ENCODE measurements at regions not wholly inside any gene's neighbourhood (a gene's known extent, or its start where the extent isn't known, plus 50 kb on each side); places are given as distances from the start of the nearest gene placed in this dataset.

DNA sequence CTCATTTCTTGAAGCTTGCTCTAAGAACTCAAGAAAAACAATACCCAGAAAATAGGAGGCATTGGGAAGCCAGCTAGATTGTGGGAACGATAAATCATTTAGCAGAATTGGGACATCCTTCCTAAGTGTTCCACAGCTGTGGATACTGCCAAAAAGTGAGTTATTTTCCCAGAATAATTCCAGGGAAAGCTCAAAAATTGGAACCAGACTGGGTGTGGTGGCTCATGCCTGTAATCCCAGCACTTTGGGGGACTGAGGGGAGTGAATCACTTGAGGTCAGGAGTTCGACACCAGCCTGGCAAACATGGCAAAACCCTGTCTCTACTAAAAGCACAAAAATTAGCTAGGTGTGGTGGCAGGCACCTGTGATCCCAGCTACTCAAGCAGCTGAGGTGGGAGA is 68.2 kb upstream of the GK2 start:
- no peak for DNase-seq
- no peak for ATAC-seq
- Mint-ChIP-seq H3K36me3 (ENCODE audit: low read depth) (no peaks in the 10 kb centered on the region), H3K27me3 (no peaks in the 10 kb centered on the region), H3K27ac (no peak overlapping the region), H3K4me3 (no peak overlapping the region), H3K4me1 (no peaks in the 10 kb centered on the region), H3K9me3 (ENCODE audit: low read depth) (peaks cover 3% of the 10 kb centered on the region)
- ChIA-PET CTCF (interaction anchor here (0.6 to 1.0 kb wide), 3 partner anchors 10 to 175 kb away, joined by 3 to 4 read pairs (median 3); no protein-coding TSS in a partner anchor), POLR2A (no interaction called here)
- intact Hi-C loops (cut with DNase I, micrococcal nuclease) = no loop called here

DNA sequence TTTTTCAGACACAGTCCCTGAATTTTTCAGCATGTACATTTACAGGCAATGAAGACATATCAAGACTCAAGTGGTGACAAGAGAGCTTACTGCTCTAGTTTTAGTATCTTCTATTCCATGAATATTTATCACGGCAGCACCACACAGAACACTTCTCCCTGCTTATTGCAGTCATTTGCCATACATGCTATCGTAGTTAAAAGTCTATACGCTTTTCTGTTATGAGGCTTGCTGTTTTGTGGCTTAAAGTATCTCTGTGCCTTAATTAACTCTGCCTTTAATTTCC is 65.4 kb upstream of the GK2 start:
- H3K9me3 Mint-ChIP-seq (ENCODE audit: low read depth) = peaks cover 1% of the 10 kb centered on the region
- no peak for ATAC-seq
- no peaks in the 10 kb centered on the region for H3K36me3 Mint-ChIP-seq (ENCODE audit: low read depth)
- intact Hi-C loops (cut with DNase I, micrococcal nuclease) = no loop called here
- H3K4me3 Mint-ChIP-seq = no peak overlapping the region
- no peak for DNase-seq
- CTCF ChIA-PET = no interaction called here
- no peaks in the 10 kb centered on the region for H3K27me3 Mint-ChIP-seq
- H3K4me1 Mint-ChIP-seq = no peaks in the 10 kb centered on the region
- H3K27ac Mint-ChIP-seq = no peak overlapping the region
- POLR2A ChIA-PET = no interaction called here

DNA sequence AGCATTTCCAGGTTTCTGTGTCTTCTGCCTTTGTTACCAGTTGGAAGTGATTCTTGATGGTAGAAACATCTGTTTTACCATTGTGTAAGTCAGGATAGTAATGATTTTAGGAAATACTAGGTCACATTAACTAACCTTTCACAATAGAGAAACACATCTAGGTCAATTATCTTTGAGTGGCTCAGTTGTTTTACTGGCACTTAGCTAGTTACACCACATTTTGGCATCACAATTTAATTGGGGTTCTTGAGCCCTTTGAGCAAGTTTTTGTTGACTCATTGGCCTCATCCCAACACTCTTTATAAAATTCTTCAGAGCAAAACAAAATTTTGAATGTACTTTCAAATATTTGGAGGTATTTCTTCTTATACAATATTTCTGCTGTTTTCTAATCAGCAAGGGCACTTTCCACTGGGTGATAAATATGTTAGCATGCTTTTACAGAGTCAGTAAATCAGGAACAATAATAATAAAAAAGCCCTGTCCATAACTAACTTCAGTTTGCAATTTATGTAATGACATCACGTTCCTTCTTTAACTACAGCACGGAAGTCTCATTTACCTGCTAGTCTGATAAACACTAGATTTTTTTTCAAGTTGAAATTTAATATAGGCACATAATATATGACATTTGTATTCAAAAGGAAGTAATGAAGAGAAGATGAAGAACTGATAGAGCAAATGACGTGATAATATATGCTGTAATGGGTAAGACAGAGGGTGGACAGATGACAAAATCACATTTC is 64.8 kb upstream of the GK2 start:
- ATAC-seq = no peak

DNA sequence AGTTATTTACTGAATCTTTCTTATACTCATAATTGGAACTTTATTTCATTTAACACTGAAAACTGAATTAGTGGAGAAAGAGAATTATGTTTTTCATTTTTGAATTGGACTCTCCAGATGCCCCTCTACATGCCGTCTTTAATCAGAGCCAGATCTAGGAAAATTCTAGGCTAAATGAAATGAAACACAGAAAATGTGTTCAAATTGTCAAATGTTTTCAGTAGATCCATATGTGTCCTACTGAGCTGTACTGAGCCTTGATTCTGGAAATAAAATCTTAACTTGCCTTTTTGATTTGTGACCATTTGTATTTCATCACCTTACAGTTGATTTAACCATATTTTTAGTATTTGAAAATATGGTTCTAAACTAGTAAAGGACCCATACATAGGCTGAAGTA is 64.0 kb upstream of the GK2 start:
- H3K27me3 Mint-ChIP-seq = no peaks in the 10 kb centered on the region
- intact Hi-C loops (cut with DNase I, micrococcal nuclease) = no loop called here
- DNase-seq (no peak), ATAC-seq (no peak)
- no peak overlapping the region for H3K4me3 Mint-ChIP-seq
- CTCF ChIA-PET = no interaction called here
- POLR2A ChIA-PET = no interaction called here
- no peak overlapping the region for H3K27ac Mint-ChIP-seq
- no peaks in the 10 kb centered on the region for H3K36me3 Mint-ChIP-seq (ENCODE audit: low read depth)
- H3K9me3 Mint-ChIP-seq (ENCODE audit: low read depth) = no peaks in the 10 kb centered on the region
- H3K4me1 Mint-ChIP-seq = no peaks in the 10 kb centered on the region

More for the DNA sequence above, 64.8 kb upstream of the GK2 start:
- DNase-seq = no peak
- ChIA-PET POLR2A (no interaction called here), CTCF (no interaction called here)
- Mint-ChIP-seq H3K36me3 (ENCODE audit: low read depth) (no peaks in the 10 kb centered on the region), H3K9me3 (ENCODE audit: low read depth) (no peaks in the 10 kb centered on the region), H3K27ac (no peak overlapping the region), H3K27me3 (no peaks in the 10 kb centered on the region), H3K4me1 (no peaks in the 10 kb centered on the region), H3K4me3 (no peak overlapping the region)
- intact Hi-C loops (cut with DNase I, micrococcal nuclease) = no loop called here

DNA sequence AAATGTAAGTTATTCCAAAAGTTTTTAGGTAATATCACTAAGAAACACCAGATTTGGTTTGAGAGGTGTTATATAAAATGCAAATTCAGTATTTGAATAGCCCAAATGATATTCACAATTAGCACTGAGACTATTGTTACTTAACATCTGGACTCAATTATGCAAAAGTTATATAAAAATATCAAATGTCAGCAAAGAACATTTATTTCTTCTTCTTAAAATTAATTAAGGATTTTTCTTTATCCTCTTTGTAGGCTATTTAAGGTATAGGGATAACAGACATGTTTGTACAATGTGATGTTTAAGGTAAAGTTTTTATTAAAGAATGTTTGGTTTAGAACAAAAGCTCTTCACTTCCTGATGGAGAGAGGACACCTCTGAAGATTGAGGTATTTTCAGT is 63.3 kb upstream of the GK2 start:
- H3K27ac Mint-ChIP-seq = no peak overlapping the region
- H3K36me3 Mint-ChIP-seq (ENCODE audit: low read depth) = no peaks in the 10 kb centered on the region
- ChIA-PET CTCF (no interaction called here), POLR2A (interaction anchor here (0.6 kb wide), 1 partner anchor 34 kb away, joined by 5 read pairs; no protein-coding TSS in a partner anchor)
- no peaks in the 10 kb centered on the region for H3K4me1 Mint-ChIP-seq
- H3K27me3 Mint-ChIP-seq = no peaks in the 10 kb centered on the region
- H3K9me3 Mint-ChIP-seq (ENCODE audit: low read depth) = no peaks in the 10 kb centered on the region
- no peak for DNase-seq
- intact Hi-C loops (cut with DNase I, micrococcal nuclease) = no loop called here
- no peak for ATAC-seq
- H3K4me3 Mint-ChIP-seq = no peak overlapping the region

DNA sequence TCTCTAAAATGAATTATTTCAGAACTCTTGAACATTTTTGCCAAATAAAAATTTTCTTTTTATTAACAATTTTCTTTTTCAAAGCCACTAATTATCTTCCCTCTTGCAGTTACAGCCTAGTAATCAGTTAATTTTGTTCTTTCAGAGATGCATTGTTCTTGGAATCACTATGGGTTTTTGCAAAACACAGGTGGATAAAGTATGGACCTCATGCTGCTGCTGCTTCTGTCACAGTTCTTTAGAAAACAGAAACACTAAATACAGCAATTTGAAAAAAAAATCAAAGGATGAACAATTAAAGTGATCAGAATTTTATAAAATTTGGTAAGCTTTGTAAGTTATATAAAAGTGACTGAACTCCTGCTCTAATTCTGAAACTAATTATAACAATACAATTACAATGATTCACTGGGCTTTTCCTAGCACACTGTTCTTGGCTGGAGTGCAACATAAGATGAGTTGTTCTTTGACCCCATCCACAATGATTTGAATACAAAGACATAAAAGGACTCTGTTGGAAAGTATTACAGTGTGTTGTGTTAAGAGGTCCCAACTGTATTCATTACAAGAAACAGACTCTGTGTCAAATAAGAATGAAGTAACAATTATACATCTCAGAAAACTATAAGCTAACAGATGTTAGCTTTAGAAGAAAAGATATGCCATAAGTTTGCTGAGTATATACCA is 59.4 kb upstream of the GK2 start:
- Mint-ChIP-seq H3K27me3 (peaks cover 3% of the 10 kb centered on the region), H3K36me3 (ENCODE audit: low read depth) (no peaks in the 10 kb centered on the region), H3K4me1 (no peaks in the 10 kb centered on the region), H3K4me3 (no peak overlapping the region), H3K27ac (no peak overlapping the region), H3K9me3 (ENCODE audit: low read depth) (no peaks in the 10 kb centered on the region)
- POLR2A ChIA-PET = no interaction called here
- CTCF ChIA-PET = no interaction called here
- intact Hi-C loops (cut with DNase I, micrococcal nuclease) = no loop called here
- no peak for ATAC-seq
- DNase-seq = no peak

DNA sequence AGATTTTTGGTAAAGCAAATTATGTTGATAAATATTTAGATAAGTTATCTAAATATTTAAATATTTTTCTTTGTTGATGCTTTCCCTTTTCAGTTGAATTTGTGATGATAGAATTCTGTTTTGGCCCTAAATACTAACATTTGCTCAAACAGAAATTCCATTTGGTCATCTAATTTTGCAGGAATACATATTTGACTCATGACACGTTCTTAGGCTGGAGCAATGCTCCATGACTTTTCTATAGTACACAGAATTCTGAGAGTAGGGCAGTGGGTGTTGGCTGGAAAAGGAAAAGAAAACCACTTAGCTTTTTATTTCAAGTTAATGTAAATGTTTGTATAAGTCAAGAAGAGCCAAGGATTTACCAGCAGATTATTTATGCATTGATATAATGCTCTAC is 58.6 kb upstream of the GK2 start:
- ChIA-PET CTCF (no interaction called here), POLR2A (interaction anchor here (0.5 kb wide), 1 partner anchor 719 kb away, joined by 3 read pairs; no protein-coding TSS in a partner anchor)
- Mint-ChIP-seq H3K4me3 (no peak overlapping the region), H3K27ac (no peak overlapping the region), H3K4me1 (no peaks in the 10 kb centered on the region), H3K36me3 (ENCODE audit: low read depth) (no peaks in the 10 kb centered on the region), H3K27me3 (peaks cover 3% of the 10 kb centered on the region), H3K9me3 (ENCODE audit: low read depth) (no peaks in the 10 kb centered on the region)
- intact Hi-C loops (cut with DNase I, micrococcal nuclease) = no loop called here
- ATAC-seq (no peak), DNase-seq (no peak)

Measured in activated CD4-positive, alpha-beta T cell treated with anti-CD3 and anti-CD28 coated beads for 36 hours (primary cell).